AG04450 (cell line): ENCODE measurements at regions not wholly inside any gene's neighbourhood (a gene's known extent, or its start where the extent isn't known, plus 50 kb on each side); places are given as distances from the start of the nearest gene placed in this dataset.

Source experiments
- CTCF ChIA-PET: fragments of 300-600, 350-600 bp; formaldehyde crosslinking; extraction: SDS; loops from one replicate; lab custom pipeline; 2022; ENCODE audit warnings: antibody characterized with exemption, inconsistent platforms; lab: Charles Lee
- POLR2A ChIA-PET: fragments of 350-600 bp; formaldehyde crosslinking; extraction: SDS; loops from one replicate; lab custom pipeline; 2021; ENCODE audit warnings: antibody characterized with exemption, inconsistent platforms; lab: Yijun Ruan, JAX
- DNase-seq: peaks from one replicate; pipeline ENCODE4 v3.0.0-alpha.2; 2011; ENCODE audit warnings: low read depth, low spot score
- H3K27ac ChIP-seq: one replicate; pipeline ENCODE4 v1.5.1; 2012; ENCODE audit warnings: low read depth, low read length, control low read depth
- H3K27me3 ChIP-seq: one replicate; pipeline ENCODE4 v1.6.0; 2012; ENCODE audit warnings: low read length; ENCODE audit not compliant: control insufficient read depth, insufficient read depth
- H3K4me3 ChIP-seq: 2 replicates; pipeline ENCODE4 v1.5.1; 2011; ENCODE audit warnings: mild to moderate bottlenecking, low read depth, low read length, control low read depth
- H3K9me3 ChIP-seq: 2 replicates; pipeline ENCODE4 v1.5.1; 2012; ENCODE audit warnings: low read length; ENCODE audit not compliant: control insufficient read depth, insufficient read depth
- CTCF ChIP-seq: IDR thresholded peaks from 2 replicates; pipeline ENCODE4 v1.5.1; 2011; ENCODE audit warnings: low read depth, low read length, control low read depth, inconsistent platforms

GRCh38 chr3:152606146-152606545 is 228.8 kb upstream of the P2RY1 start:
- Histone ChIP-seq H3K9me3 (peaks cover 4% of the 10 kb centered on the region; the same call in 1 of the 2 replicates), H3K4me3 (no peak overlapping the region), H3K27me3 (no peaks in the 10 kb centered on the region), H3K27ac (no peak overlapping the region)
- ChIA-PET POLR2A (no interaction called here), CTCF (no interaction called here)
- no peak for DNase-seq
- no peak for TF ChIP-seq CTCF

- Histone ChIP-seq H3K9me3 (peaks cover 4% of the 10 kb centered on the region; the same call in 1 of the 2 replicates), H3K27ac (no peak overlapping the region), H3K4me3 (no peak overlapping the region), H3K27me3 (no peaks in the 10 kb centered on the region)
- no peak for DNase-seq
- POLR2A ChIA-PET, result no interaction called here
- no peak for TF ChIP-seq CTCF
- CTCF ChIA-PET, result no interaction called here
Measured at GRCh38 chr3:152607179-152607578, 227.8 kb upstream of the P2RY1 start.

GRCh38 chr3:152608696-152609594 is 226.0 kb upstream of the P2RY1 start:
- H3K9me3 ChIP-seq, result no peaks in the 10 kb centered on the region
- ChIA-PET CTCF (no interaction called here), POLR2A (no interaction called here)
- DNase-seq, result no peak
- TF ChIP-seq CTCF, result no peak
- no peaks in the 10 kb centered on the region for H3K27me3 ChIP-seq
- no peak overlapping the region for H3K27ac ChIP-seq
- no peak overlapping the region for H3K4me3 ChIP-seq

GRCh38 chr3:152609891-152610290 is 225.0 kb upstream of the P2RY1 start:
- H3K9me3 ChIP-seq, result no peaks in the 10 kb centered on the region
- no peak overlapping the region for H3K27ac ChIP-seq
- CTCF ChIA-PET, result no interaction called here
- POLR2A ChIA-PET, result no interaction called here
- DNase-seq, result no peak
- no peak for TF ChIP-seq CTCF
- no peak overlapping the region for H3K4me3 ChIP-seq
- H3K27me3 ChIP-seq, result no peaks in the 10 kb centered on the region

GRCh38 chr3:152610622-152611021 is 224.3 kb upstream of the P2RY1 start:
- POLR2A ChIA-PET, result no interaction called here
- Histone ChIP-seq H3K9me3 (no peaks in the 10 kb centered on the region), H3K27ac (no peak overlapping the region), H3K27me3 (no peaks in the 10 kb centered on the region), H3K4me3 (no peak overlapping the region)
- TF ChIP-seq CTCF, result no peak
- no peak for DNase-seq
- CTCF ChIA-PET, result no interaction called here
